IMR-90 (cell line): ENCODE measurements at regions not wholly inside any gene's neighbourhood (a gene's known extent, or its start where the extent isn't known, plus 50 kb on each side); places are given as distances from the start of the nearest gene placed in this dataset.

Experiments used
- SMC3 ChIP-seq: fragments of 150-350 bp; IDR thresholded peaks from 2 replicates; pipeline ENCODE4 v1.6.1; 2016; ENCODE audit warnings: low read depth, mild to moderate bottlenecking, antibody characterized with exemption, low read length, moderate library complexity
- TF ChIP-seq, protein P1 (sequence below): conservative IDR thresholded peaks from 2 replicates; pipeline ENCODE4 v1.5.1; 2012; ENCODE audit warnings: mild to moderate bottlenecking, low read depth, low read length, improper control_type of control experiment
- TF ChIP-seq, protein P2 (sequence below): fragments of 150-350 bp; IDR thresholded peaks from 2 replicates; pipeline ENCODE4 v1.6.1; 2016; ENCODE audit warnings: low read depth, mild to moderate bottlenecking, low read length, moderate library complexity, borderline replicate concordance

GRCh38 chr5:68875351-68875750 is 218.5 kb upstream of the SLC30A5 start:
- TF ChIP-seq, protein P1, sequence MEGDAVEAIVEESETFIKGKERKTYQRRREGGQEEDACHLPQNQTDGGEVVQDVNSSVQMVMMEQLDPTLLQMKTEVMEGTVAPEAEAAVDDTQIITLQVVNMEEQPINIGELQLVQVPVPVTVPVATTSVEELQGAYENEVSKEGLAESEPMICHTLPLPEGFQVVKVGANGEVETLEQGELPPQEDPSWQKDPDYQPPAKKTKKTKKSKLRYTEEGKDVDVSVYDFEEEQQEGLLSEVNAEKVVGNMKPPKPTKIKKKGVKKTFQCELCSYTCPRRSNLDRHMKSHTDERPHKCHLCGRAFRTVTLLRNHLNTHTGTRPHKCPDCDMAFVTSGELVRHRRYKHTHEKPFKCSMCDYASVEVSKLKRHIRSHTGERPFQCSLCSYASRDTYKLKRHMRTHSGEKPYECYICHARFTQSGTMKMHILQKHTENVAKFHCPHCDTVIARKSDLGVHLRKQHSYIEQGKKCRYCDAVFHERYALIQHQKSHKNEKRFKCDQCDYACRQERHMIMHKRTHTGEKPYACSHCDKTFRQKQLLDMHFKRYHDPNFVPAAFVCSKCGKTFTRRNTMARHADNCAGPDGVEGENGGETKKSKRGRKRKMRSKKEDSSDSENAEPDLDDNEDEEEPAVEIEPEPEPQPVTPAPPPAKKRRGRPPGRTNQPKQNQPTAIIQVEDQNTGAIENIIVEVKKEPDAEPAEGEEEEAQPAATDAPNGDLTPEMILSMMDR: no peak
- TF ChIP-seq, protein P2, sequence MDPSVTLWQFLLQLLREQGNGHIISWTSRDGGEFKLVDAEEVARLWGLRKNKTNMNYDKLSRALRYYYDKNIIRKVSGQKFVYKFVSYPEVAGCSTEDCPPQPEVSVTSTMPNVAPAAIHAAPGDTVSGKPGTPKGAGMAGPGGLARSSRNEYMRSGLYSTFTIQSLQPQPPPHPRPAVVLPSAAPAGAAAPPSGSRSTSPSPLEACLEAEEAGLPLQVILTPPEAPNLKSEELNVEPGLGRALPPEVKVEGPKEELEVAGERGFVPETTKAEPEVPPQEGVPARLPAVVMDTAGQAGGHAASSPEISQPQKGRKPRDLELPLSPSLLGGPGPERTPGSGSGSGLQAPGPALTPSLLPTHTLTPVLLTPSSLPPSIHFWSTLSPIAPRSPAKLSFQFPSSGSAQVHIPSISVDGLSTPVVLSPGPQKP: no peak
- no peak for TF ChIP-seq SMC3
